ENCODE measurements at regions not wholly inside any gene's neighbourhood (a gene's known extent, or its start where the extent isn't known, plus 50 kb on each side); places are given as distances from the start of the nearest gene placed in this dataset.

- H3K27me3 ChIP-seq, result no peaks in the 10 kb centered on the region
- peaks cover 0 to 9% (median 0%) of the 10 kb centered on the region in 12 donors for H3K9me3 ChIP-seq
- H3K36me3 ChIP-seq, result no peaks in the 10 kb centered on the region
- 83 to 100% (median 94%) methylated on average over 1 of the region's 1 CpG; no CpG with 5 or more reads in 1 of the 4 donors for WGBS, 4 donors
- H3K27ac ChIP-seq, result no peak overlapping the region
- no peak for ATAC-seq
- intact Hi-C loops (cut with DNase I), result no loop called here
- H3K4me1 ChIP-seq, result no peaks in the 10 kb centered on the region
- no peak for DNase-seq
- H3K4me3 ChIP-seq, result no peak overlapping the region
- TF ChIP-seq POLR2A (IDR thresholded peaks at IDR 0.05), result no peak
- TF ChIP-seq, protein P1, sequence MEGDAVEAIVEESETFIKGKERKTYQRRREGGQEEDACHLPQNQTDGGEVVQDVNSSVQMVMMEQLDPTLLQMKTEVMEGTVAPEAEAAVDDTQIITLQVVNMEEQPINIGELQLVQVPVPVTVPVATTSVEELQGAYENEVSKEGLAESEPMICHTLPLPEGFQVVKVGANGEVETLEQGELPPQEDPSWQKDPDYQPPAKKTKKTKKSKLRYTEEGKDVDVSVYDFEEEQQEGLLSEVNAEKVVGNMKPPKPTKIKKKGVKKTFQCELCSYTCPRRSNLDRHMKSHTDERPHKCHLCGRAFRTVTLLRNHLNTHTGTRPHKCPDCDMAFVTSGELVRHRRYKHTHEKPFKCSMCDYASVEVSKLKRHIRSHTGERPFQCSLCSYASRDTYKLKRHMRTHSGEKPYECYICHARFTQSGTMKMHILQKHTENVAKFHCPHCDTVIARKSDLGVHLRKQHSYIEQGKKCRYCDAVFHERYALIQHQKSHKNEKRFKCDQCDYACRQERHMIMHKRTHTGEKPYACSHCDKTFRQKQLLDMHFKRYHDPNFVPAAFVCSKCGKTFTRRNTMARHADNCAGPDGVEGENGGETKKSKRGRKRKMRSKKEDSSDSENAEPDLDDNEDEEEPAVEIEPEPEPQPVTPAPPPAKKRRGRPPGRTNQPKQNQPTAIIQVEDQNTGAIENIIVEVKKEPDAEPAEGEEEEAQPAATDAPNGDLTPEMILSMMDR (IDR thresholded peaks at IDR 0.05), result no peak
These were observed 1470.7 kb downstream of the NCAM2 start for GRCh38 chr21:22468893-22469292.

DNA sequence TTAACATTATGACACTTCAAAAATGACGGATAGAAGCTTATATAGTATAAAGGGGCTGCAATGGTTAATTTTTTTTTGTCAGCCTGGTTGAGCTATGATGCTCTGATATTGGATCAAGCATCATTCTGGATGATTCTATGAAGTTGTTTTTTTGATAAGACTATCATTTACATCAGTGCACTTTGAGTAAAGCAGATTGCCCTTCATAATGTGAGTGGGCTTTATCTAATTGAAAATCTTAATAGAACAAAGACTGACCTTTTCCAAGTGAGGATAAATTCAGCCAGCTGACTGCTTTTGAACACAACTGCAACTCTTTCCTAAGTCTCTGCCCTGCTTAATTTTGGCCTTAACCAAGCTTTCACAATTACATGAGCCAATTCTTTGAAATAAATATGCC, 1476.2 kb downstream of the NCAM2 start:
- Histone ChIP-seq H3K9me3 (peaks cover 0 to 9% (median 0%) of the 10 kb centered on the region in 12 donors), H3K4me3 (no peak overlapping the region), H3K36me3 (no peaks in the 10 kb centered on the region), H3K4me1 (no peaks in the 10 kb centered on the region), H3K27me3 (no peaks in the 10 kb centered on the region), H3K27ac (no peak overlapping the region)
- intact Hi-C loops (cut with DNase I), result no loop called here
- ATAC-seq (no peak), DNase-seq (no peak)
- 75 to 90% (median 82%) methylated on average over 1 of the region's 1 CpG for WGBS, 4 donors
- TF ChIP-seq, protein P1 (IDR thresholded peaks at IDR 0.05), result no peak
- TF ChIP-seq POLR2A (IDR thresholded peaks at IDR 0.05), result no peak

- H3K27me3 ChIP-seq, result no peaks in the 10 kb centered on the region
- no peak overlapping the region for H3K4me3 ChIP-seq
- H3K4me1 ChIP-seq, result no peaks in the 10 kb centered on the region
- no peak overlapping the region for H3K27ac ChIP-seq
- H3K9me3 ChIP-seq, result peaks cover 0 to 20% (median 0%) of the 10 kb centered on the region in 12 donors
- no peak for ATAC-seq
- WGBS, 4 donors, result 76 to 84% (median 80%) methylated on average over 2 of the region's 2 CpGs
- intact Hi-C loops (cut with DNase I), result no loop called here
- no peaks in the 10 kb centered on the region for H3K36me3 ChIP-seq
- no peak for DNase-seq
- TF ChIP-seq, protein P1 (IDR thresholded peaks at IDR 0.05), result no peak
These were observed 1478.0 kb downstream of the NCAM2 start for GRCh38 chr21:22476214-22476613.

GRCh38 chr21:22476726-22477646, 1478.8 kb downstream of the NCAM2 start:
- DNase-seq (no peak), ATAC-seq (no peak)
- Histone ChIP-seq H3K36me3 (no peaks in the 10 kb centered on the region), H3K9me3 (peaks cover 0 to 20% (median 0%) of the 10 kb centered on the region in 12 donors), H3K27ac (no peak overlapping the region), H3K4me1 (no peaks in the 10 kb centered on the region), H3K27me3 (no peaks in the 10 kb centered on the region), H3K4me3 (no peak overlapping the region)
- no peak for TF ChIP-seq POLR2A (IDR thresholded peaks at IDR 0.05)
- 28 to 38% (median 31%) methylated on average over 2 of the region's 2 CpGs for WGBS, 4 donors
- intact Hi-C loops (cut with DNase I), result no loop called here
